Astrocyte (in vitro differentiated cells and primary cell): ENCODE measurements at regions not wholly inside any gene's neighbourhood (a gene's known extent, or its start where the extent isn't known, plus 50 kb on each side); places are given as distances from the start of the nearest gene placed in this dataset.

Experiments
- CTCF ChIP-seq: IDR thresholded peaks from 2 replicates; pipeline ENCODE4 v1.5.1; 2011; ENCODE audit warnings: low read depth, mild to moderate bottlenecking, inconsistent platforms, low read length, moderate library complexity; ENCODE audit not compliant: insufficient read depth
- EZH2 ChIP-seq: IDR thresholded peaks from 2 replicates; pipeline ENCODE4 v1.6.1; 2012; ENCODE audit warnings: mild to moderate bottlenecking, low read length, inconsistent platforms; ENCODE audit not compliant: insufficient read depth

- TF ChIP-seq CTCF, result no peak
- TF ChIP-seq EZH2, result no peak
Measured at GRCh38 chr15:91490211-91490610, 363.3 kb upstream of the SLCO3A1 start.
